Natural killer cell (primary cell): ENCODE measurements at regions not wholly inside any gene's neighbourhood (a gene's known extent, or its start where the extent isn't known, plus 50 kb on each side); places are given as distances from the start of the nearest gene placed in this dataset.

Source experiments
- ATAC-seq, 3 donors: fragments of 150-1000 bp in 2 of 3; fragments of 200-7000 bp in 1 of 3; cut with Tn5 transposase; 1 replicate in 1 of 3; 2 replicates in 2 of 3; pipeline ENCODE4 v1.10.0; 2021; ENCODE audit warnings: mild to moderate bottlenecking in 2 of 3, moderate library complexity in 2 of 3
- DNase-seq, 2 donors: peaks; one replicate each; pipeline versions ENCODE4 v3.0.0 to v3.0.0-alpha.2; 2013 to 2021; ENCODE audit warnings: mixed read lengths in 1 of 2
- H3K27ac ChIP-seq: one replicate; pipeline ENCODE4 v1.5.1; 2013; ENCODE audit warnings: mild to moderate bottlenecking, low read length
- H3K27me3 ChIP-seq: one replicate; pipeline ENCODE4 v1.6.1; 2013; ENCODE audit warnings: low read length; ENCODE audit not compliant: control insufficient read depth, insufficient read depth
- H3K36me3 ChIP-seq: one replicate; pipeline ENCODE4 v1.6.1; 2013; ENCODE audit warnings: low read length; ENCODE audit not compliant: control insufficient read depth, insufficient read depth
- H3K4me1 ChIP-seq: one replicate; pipeline ENCODE4 v1.6.1; 2013; ENCODE audit warnings: low read length; ENCODE audit not compliant: control insufficient read depth, insufficient read depth
- H3K4me3 ChIP-seq: one replicate; pipeline ENCODE4 v1.5.1; 2013; ENCODE audit warnings: low read length
- H3K9me3 ChIP-seq: one replicate; pipeline ENCODE4 v1.6.1; 2013; ENCODE audit warnings: low read length; ENCODE audit not compliant: control insufficient read depth, insufficient read depth
- H3K27ac Mint-ChIP-seq, 2 donors: one replicate each; pipeline ENCODE4 v1.8.0; 2022; ENCODE audit warnings: mild to moderate bottlenecking in 2 of 2, mixed read lengths in 2 of 2, moderate library complexity in 1 of 2
- H3K27me3 Mint-ChIP-seq, 2 donors: one replicate each; pipeline ENCODE4 v1.8.0; 2022; ENCODE audit warnings: low read depth in 2 of 2, mixed read lengths in 2 of 2
- H3K36me3 Mint-ChIP-seq: one replicate; pipeline ENCODE4 v1.8.0; 2022; ENCODE audit warnings: mixed read lengths
- H3K4me1 Mint-ChIP-seq, 2 donors: one replicate each; pipeline ENCODE4 v1.8.0; 2022; ENCODE audit warnings: mixed read lengths in 2 of 2
- H3K4me3 Mint-ChIP-seq: one replicate; pipeline ENCODE4 v1.8.0; 2022; ENCODE audit warnings: mild to moderate bottlenecking, moderate library complexity, mixed read lengths
- H3K9me3 Mint-ChIP-seq, 2 donors: one replicate each; pipeline ENCODE4 v1.8.0; 2022; ENCODE audit warnings: mixed read lengths in 2 of 2
- CTCF ChIP-seq: fragments of 200-600 bp; IDR thresholded peaks from one replicate; pipeline ENCODE4 v1.8.0; 2022; ENCODE audit warnings: antibody characterized with exemption
- WGBS: methylation state at CpG from one replicate; pipeline ENCODE4 v1.1.7; 2013; ENCODE audit warnings: missing lambda C conversion rate; ENCODE audit not compliant: insufficient coverage; 5-methylcytosine and 5-hydroxymethylcytosine counted together
- intact Hi-C: fragments of 100-400 bp; cut with micrococcal nuclease; formaldehyde crosslinking; loops from one replicate; pipeline ENCODE4 v1.14.2; 2022

- no peak for ATAC-seq
- Histone ChIP-seq H3K4me1 (no peaks in the 10 kb centered on the region), H3K27ac (no peak overlapping the region), H3K4me3 (no peak overlapping the region), H3K9me3 (no peaks in the 10 kb centered on the region), H3K36me3 (no peaks in the 10 kb centered on the region), H3K27me3 (no peaks in the 10 kb centered on the region)
- H3K36me3 Mint-ChIP-seq = no peaks in the 10 kb centered on the region
- H3K9me3 Mint-ChIP-seq = no peaks in the 10 kb centered on the region
- no peak overlapping the region for H3K27ac Mint-ChIP-seq
- intact Hi-C loops = no loop called here
- no peaks in the 10 kb centered on the region for H3K4me1 Mint-ChIP-seq
- 92% methylated on average over 7 of the region's 7 CpGs for WGBS
- DNase-seq = no peak
- no peaks in the 10 kb centered on the region for H3K27me3 Mint-ChIP-seq
- H3K4me3 Mint-ChIP-seq = no peak overlapping the region
- TF ChIP-seq CTCF = no peak
Observed at GRCh38 chr4:152190907-152191306, 345.0 kb downstream of the FBXW7 start.

GRCh38 chr4:152189451-152190179 is 346.3 kb downstream of the FBXW7 start:
- no peak overlapping the region for H3K27ac Mint-ChIP-seq

GRCh38 chr4:152188801-152189200 is 347.1 kb downstream of the FBXW7 start:
- H3K4me3 ChIP-seq = no peak overlapping the region
- H3K27me3 Mint-ChIP-seq = no peaks in the 10 kb centered on the region
- intact Hi-C loops = no loop called here
- ATAC-seq (no peak), DNase-seq (no peak)
- no peaks in the 10 kb centered on the region for H3K27me3 ChIP-seq
- H3K4me1 ChIP-seq = no peaks in the 10 kb centered on the region
- H3K9me3 ChIP-seq = no peaks in the 10 kb centered on the region
- no peaks in the 10 kb centered on the region for H3K4me1 Mint-ChIP-seq
- no peak overlapping the region for H3K27ac ChIP-seq
- WGBS = 82% methylated on average over 4 of the region's 4 CpGs
- no peaks in the 10 kb centered on the region for H3K36me3 Mint-ChIP-seq
- H3K27ac Mint-ChIP-seq = no peak overlapping the region
- no peaks in the 10 kb centered on the region for H3K9me3 Mint-ChIP-seq
- H3K36me3 ChIP-seq = no peaks in the 10 kb centered on the region
- H3K4me3 Mint-ChIP-seq = no peak overlapping the region
- no peak for TF ChIP-seq CTCF

More at GRCh38 chr4:152189451-152190179, 346.3 kb downstream of the FBXW7 start:
- Histone ChIP-seq H3K27me3 (no peaks in the 10 kb centered on the region), H3K36me3 (no peaks in the 10 kb centered on the region), H3K9me3 (no peaks in the 10 kb centered on the region), H3K4me3 (no peak overlapping the region), H3K27ac (no peak overlapping the region), H3K4me1 (no peaks in the 10 kb centered on the region)
- Mint-ChIP-seq H3K9me3 (no peaks in the 10 kb centered on the region), H3K4me1 (no peaks in the 10 kb centered on the region), H3K4me3 (no peak overlapping the region), H3K27me3 (no peaks in the 10 kb centered on the region), H3K36me3 (no peaks in the 10 kb centered on the region)
- TF ChIP-seq CTCF = no peak
- intact Hi-C loops = no loop called here
- WGBS = 50% methylated on average over 4 of the region's 4 CpGs
- DNase-seq (no peak), ATAC-seq (no peak)

- H3K9me3 Mint-ChIP-seq = no peaks in the 10 kb centered on the region
- ATAC-seq = no peak
- Histone ChIP-seq H3K27ac (no peak overlapping the region), H3K4me1 (no peaks in the 10 kb centered on the region), H3K36me3 (no peaks in the 10 kb centered on the region), H3K4me3 (no peak overlapping the region), H3K27me3 (no peaks in the 10 kb centered on the region), H3K9me3 (no peaks in the 10 kb centered on the region)
- H3K4me3 Mint-ChIP-seq = no peak overlapping the region
- no peaks in the 10 kb centered on the region for H3K4me1 Mint-ChIP-seq
- no peak overlapping the region for H3K27ac Mint-ChIP-seq
- 84% methylated on average over 3 of the region's 3 CpGs for WGBS
- intact Hi-C loops = no loop called here
- no peaks in the 10 kb centered on the region for H3K27me3 Mint-ChIP-seq
- DNase-seq = no peak
- H3K36me3 Mint-ChIP-seq = no peaks in the 10 kb centered on the region
- no peak for TF ChIP-seq CTCF
Observed at GRCh38 chr4:152187693-152188092, 348.2 kb downstream of the FBXW7 start.
